ENCODE measurements at regions not wholly inside any gene's neighbourhood (a gene's known extent, or its start where the extent isn't known, plus 50 kb on each side); places are given as distances from the start of the nearest gene placed in this dataset.
"Not testable (repeated sequence)": the region's sequence is repeated elsewhere in the genome, so short reads cannot be mapped to it uniquely, and the experiment has no call there.

- Histone ChIP-seq H3K4me2 (ENCODE audit: low read length) (no peak overlapping the region), H3K27ac (ENCODE audit: low read depth, low read length) (no peak overlapping the region), H3F3A (ENCODE audit: control insufficient read depth, insufficient read depth) (no peaks in the 10 kb centered on the region), H4K20me1 (ENCODE audit: control insufficient read depth, insufficient read depth, low read depth, low read length) (no peaks in the 10 kb centered on the region), H3K9me3 (ENCODE audit: control insufficient read depth, insufficient read depth, low read length) (no peaks in the 10 kb centered on the region), H3K4me3 (ENCODE audit: low read length) (no peak overlapping the region), H3K4me1 (ENCODE audit: control insufficient read depth, low read length) (no peaks in the 10 kb centered on the region), H3K9me2 (replicated peaks; ENCODE audit: control insufficient read depth, low read length) (no peaks in the 10 kb centered on the region), H3K79me2 (ENCODE audit: control insufficient read depth, low read length) (no peaks in the 10 kb centered on the region), H3K36me3 (ENCODE audit: control insufficient read depth, low read length) (no peaks in the 10 kb centered on the region), H3K27me3 (ENCODE audit: control insufficient read depth, low read length) (no peaks in the 10 kb centered on the region)
- no peak for TF ChIP-seq CTCF (IDR thresholded peaks at IDR 0.05; ENCODE audit: low read depth, low read length, poor library complexity, severe bottlenecking)
- TF ChIP-seq EZH2phosphoT487 (IDR thresholded peaks at IDR 0.05; ENCODE audit: borderline replicate concordance, low read length), result no peak
These were observed 408.4 kb downstream of the SPRY2 start for GRCh38 chr13:79932556-79932955.

GRCh38 chr13:79923973-79924556, 416.9 kb downstream of the SPRY2 start:
- H3K4me3 ChIP-seq (ENCODE audit: low read length); H3K27me3 ChIP-seq (ENCODE audit: control insufficient read depth, low read length); H3K4me2 ChIP-seq (ENCODE audit: low read length); H3K9me2 ChIP-seq (replicated peaks; ENCODE audit: control insufficient read depth, low read length); H4K20me1 ChIP-seq (ENCODE audit: control insufficient read depth, insufficient read depth, low read depth, low read length); H3K9me3 ChIP-seq (ENCODE audit: control insufficient read depth, insufficient read depth, low read length); H3K79me2 ChIP-seq (ENCODE audit: control insufficient read depth, low read length); H3F3A ChIP-seq (ENCODE audit: control insufficient read depth, insufficient read depth); H3K36me3 ChIP-seq (ENCODE audit: control insufficient read depth, low read length); H3K27ac ChIP-seq (ENCODE audit: low read depth, low read length); H3K4me1 ChIP-seq (ENCODE audit: control insufficient read depth, low read length): not testable (repeated sequence)

GRCh38 chr13:79919091-79919490, 421.8 kb downstream of the SPRY2 start:
- H3K9me3 ChIP-seq (ENCODE audit: control insufficient read depth, insufficient read depth, low read length), result no peaks in the 10 kb centered on the region
- no peaks in the 10 kb centered on the region for H3K79me2 ChIP-seq (ENCODE audit: control insufficient read depth, low read length)
- H4K20me1 ChIP-seq (ENCODE audit: control insufficient read depth, insufficient read depth, low read depth, low read length), result no peaks in the 10 kb centered on the region
- no peak overlapping the region for H3K4me3 ChIP-seq (ENCODE audit: low read length)
- no peaks in the 10 kb centered on the region for H3K36me3 ChIP-seq (ENCODE audit: control insufficient read depth, low read length)
- no peaks in the 10 kb centered on the region for H3K9me2 ChIP-seq (replicated peaks; ENCODE audit: control insufficient read depth, low read length)
- no peak overlapping the region for H3K4me2 ChIP-seq (ENCODE audit: low read length)
- TF ChIP-seq EZH2phosphoT487 (IDR thresholded peaks at IDR 0.05; ENCODE audit: borderline replicate concordance, low read length), result no peak
- TF ChIP-seq CTCF (IDR thresholded peaks at IDR 0.05; ENCODE audit: low read depth, low read length, poor library complexity, severe bottlenecking), result no peak
- no peaks in the 10 kb centered on the region for H3K27me3 ChIP-seq (ENCODE audit: control insufficient read depth, low read length)
- H3K4me1 ChIP-seq (ENCODE audit: control insufficient read depth, low read length), result no peaks in the 10 kb centered on the region
- no peaks in the 10 kb centered on the region for H3F3A ChIP-seq (ENCODE audit: control insufficient read depth, insufficient read depth)
- H3K27ac ChIP-seq (ENCODE audit: low read depth, low read length), result no peak overlapping the region

DNA sequence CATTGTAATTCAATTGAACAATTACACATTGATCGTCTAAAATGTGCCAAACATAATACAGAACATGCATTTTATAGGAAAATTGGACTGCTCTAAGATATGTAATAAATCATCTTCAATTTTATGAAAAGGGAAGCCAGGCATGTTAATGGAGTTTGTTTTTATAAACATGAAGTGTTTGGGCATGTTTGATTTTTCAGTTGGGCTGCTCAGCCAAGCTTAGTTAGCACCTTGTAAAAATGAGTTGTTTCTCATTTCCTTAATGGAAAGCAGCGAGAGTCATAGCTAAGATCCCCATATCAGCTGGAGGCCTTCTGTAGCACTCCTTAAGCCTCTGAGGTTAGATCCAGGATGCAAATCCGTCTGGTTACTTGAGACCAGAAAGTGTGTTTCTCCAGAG, 422.3 kb downstream of the SPRY2 start:
- no peaks in the 10 kb centered on the region for H3K9me3 ChIP-seq (ENCODE audit: control insufficient read depth, insufficient read depth, low read length)
- TF ChIP-seq CTCF (IDR thresholded peaks at IDR 0.05; ENCODE audit: low read depth, low read length, poor library complexity, severe bottlenecking) (no peak), EZH2phosphoT487 (IDR thresholded peaks at IDR 0.05; ENCODE audit: borderline replicate concordance, low read length) (no peak)
- H3K4me1 ChIP-seq (ENCODE audit: control insufficient read depth, low read length), result no peaks in the 10 kb centered on the region
- H3K9me2 ChIP-seq (replicated peaks; ENCODE audit: control insufficient read depth, low read length), result no peaks in the 10 kb centered on the region
- H3K27ac ChIP-seq (ENCODE audit: low read depth, low read length), result no peak overlapping the region
- no peak overlapping the region for H3K4me3 ChIP-seq (ENCODE audit: low read length)
- H3K79me2 ChIP-seq (ENCODE audit: control insufficient read depth, low read length), result no peaks in the 10 kb centered on the region
- H3K36me3 ChIP-seq (ENCODE audit: control insufficient read depth, low read length), result no peaks in the 10 kb centered on the region
- no peaks in the 10 kb centered on the region for H3F3A ChIP-seq (ENCODE audit: control insufficient read depth, insufficient read depth)
- no peaks in the 10 kb centered on the region for H4K20me1 ChIP-seq (ENCODE audit: control insufficient read depth, insufficient read depth, low read depth, low read length)
- no peaks in the 10 kb centered on the region for H3K27me3 ChIP-seq (ENCODE audit: control insufficient read depth, low read length)
- no peak overlapping the region for H3K4me2 ChIP-seq (ENCODE audit: low read length)

Measured in DOHH2 (cell line).